ENCODE measurements at regions not wholly inside any gene's neighbourhood (a gene's known extent, or its start where the extent isn't known, plus 50 kb on each side); places are given as distances from the start of the nearest gene placed in this dataset.

DNA sequence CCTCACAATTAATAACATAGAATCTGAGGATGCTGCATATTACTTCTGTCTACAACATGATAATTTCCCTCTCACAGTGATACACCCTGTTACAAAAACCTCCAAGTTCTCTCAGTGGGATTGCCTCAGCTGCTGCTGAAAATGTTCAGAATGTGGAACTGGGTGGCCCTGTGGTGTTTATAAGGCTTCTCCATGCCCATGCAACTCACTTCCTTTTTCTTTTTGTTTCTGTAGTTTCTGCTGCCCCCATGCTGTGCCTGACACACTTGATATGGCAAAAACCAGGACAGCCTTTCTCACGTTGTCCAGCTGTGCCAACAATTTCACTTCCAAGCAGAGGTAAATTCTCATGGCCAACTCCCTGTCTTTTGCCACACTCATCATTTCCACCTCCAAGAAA is 206.2 kb downstream of the RPIA start:
- TF ChIP-seq, protein P1, sequence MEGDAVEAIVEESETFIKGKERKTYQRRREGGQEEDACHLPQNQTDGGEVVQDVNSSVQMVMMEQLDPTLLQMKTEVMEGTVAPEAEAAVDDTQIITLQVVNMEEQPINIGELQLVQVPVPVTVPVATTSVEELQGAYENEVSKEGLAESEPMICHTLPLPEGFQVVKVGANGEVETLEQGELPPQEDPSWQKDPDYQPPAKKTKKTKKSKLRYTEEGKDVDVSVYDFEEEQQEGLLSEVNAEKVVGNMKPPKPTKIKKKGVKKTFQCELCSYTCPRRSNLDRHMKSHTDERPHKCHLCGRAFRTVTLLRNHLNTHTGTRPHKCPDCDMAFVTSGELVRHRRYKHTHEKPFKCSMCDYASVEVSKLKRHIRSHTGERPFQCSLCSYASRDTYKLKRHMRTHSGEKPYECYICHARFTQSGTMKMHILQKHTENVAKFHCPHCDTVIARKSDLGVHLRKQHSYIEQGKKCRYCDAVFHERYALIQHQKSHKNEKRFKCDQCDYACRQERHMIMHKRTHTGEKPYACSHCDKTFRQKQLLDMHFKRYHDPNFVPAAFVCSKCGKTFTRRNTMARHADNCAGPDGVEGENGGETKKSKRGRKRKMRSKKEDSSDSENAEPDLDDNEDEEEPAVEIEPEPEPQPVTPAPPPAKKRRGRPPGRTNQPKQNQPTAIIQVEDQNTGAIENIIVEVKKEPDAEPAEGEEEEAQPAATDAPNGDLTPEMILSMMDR (IDR thresholded peaks at IDR 0.05; ENCODE audit: low read depth, low read length, poor library complexity, severe bottlenecking): no peak
- no peak for TF ChIP-seq EZH2phosphoT487 (IDR thresholded peaks at IDR 0.05; ENCODE audit: borderline replicate concordance, low read length)

Measured in DOHH2 (cell line).